SJCRH30 (cell line): ENCODE measurements at regions not wholly inside any gene's neighbourhood (a gene's known extent, or its start where the extent isn't known, plus 50 kb on each side); places are given as distances from the start of the nearest gene placed in this dataset.
"Not testable (repeated sequence)": the region's sequence is repeated elsewhere in the genome, so short reads cannot be mapped to it uniquely, and the experiment has no call there.

Experiments
- DNase-seq, 2 experiments: peaks; one replicate each; pipeline ENCODE4 v3.0.0-alpha.2; 2015 to 2020
- H3K27ac ChIP-seq: fragments of 250-450 bp; sonication (Bioruptor Pico); 2 replicates; pipeline ENCODE4 v1.5.1; 2020; ENCODE audit warnings: mild to moderate bottlenecking, moderate library complexity
- H3K27me3 ChIP-seq: fragments of 250-450 bp; sonication (Bioruptor Pico); 2 replicates; pipeline ENCODE4 v1.5.1; 2020; ENCODE audit warnings: mild to moderate bottlenecking, moderate library complexity
- H3K36me3 ChIP-seq: fragments of 250-450 bp; sonication (Bioruptor Pico); 2 replicates; pipeline ENCODE4 v1.5.1; 2020; ENCODE audit warnings: mild to moderate bottlenecking, moderate library complexity
- H3K4me1 ChIP-seq: fragments of 250-450 bp; sonication (Bioruptor Pico); 2 replicates; pipeline ENCODE4 v1.5.1; 2020; ENCODE audit warnings: mild to moderate bottlenecking, moderate library complexity
- H3K4me3 ChIP-seq: fragments of 250-450 bp; sonication (Bioruptor Pico); 2 replicates; pipeline ENCODE4 v1.5.1; 2020; ENCODE audit warnings: mild to moderate bottlenecking, moderate library complexity
- H3K9me3 ChIP-seq: fragments of 250-450 bp; sonication (Bioruptor Pico); replicated peaks from 2 replicates; pipeline ENCODE4 v1.5.1; 2020; ENCODE audit warnings: mild to moderate bottlenecking, moderate library complexity

- H3K4me3 ChIP-seq, result no peak overlapping the region
- no peaks in the 10 kb centered on the region for H3K27me3 ChIP-seq
- DNase-seq, result no peak
- no peak overlapping the region for H3K27ac ChIP-seq
- H3K4me1 ChIP-seq, result peaks cover 6% of the 10 kb centered on the region
- H3K36me3 ChIP-seq, result no peaks in the 10 kb centered on the region
- H3K9me3 ChIP-seq, result no peaks in the 10 kb centered on the region; the same call in 1 of the 2 replicates
Observed at GRCh38 chr13:40024204-40024966, 368.9 kb downstream of the COG6 start.

- H3K9me3 ChIP-seq, result no peaks in the 10 kb centered on the region; the same call in 1 of the 2 replicates
- no peaks in the 10 kb centered on the region for H3K36me3 ChIP-seq
Observed at GRCh38 chr13:40024967-40025714, 369.7 kb downstream of the COG6 start.

GRCh38 chr13:40026174-40026585, 370.7 kb downstream of the COG6 start:
- DNase-seq, result no peak
- H3K27ac ChIP-seq, result no peak overlapping the region
- no peaks in the 10 kb centered on the region; the same call in 1 of the 2 replicates for H3K9me3 ChIP-seq
- no peak overlapping the region for H3K4me3 ChIP-seq
- peaks cover 10% of the 10 kb centered on the region for H3K4me1 ChIP-seq
- H3K36me3 ChIP-seq, result no peaks in the 10 kb centered on the region
- no peaks in the 10 kb centered on the region for H3K27me3 ChIP-seq

More at GRCh38 chr13:40024967-40025714, 369.7 kb downstream of the COG6 start:
- DNase-seq, result no peak
- no peaks in the 10 kb centered on the region for H3K27me3 ChIP-seq
- H3K4me1 ChIP-seq, result peaks cover 6% of the 10 kb centered on the region
- H3K27ac ChIP-seq, result no peak overlapping the region
- H3K4me3 ChIP-seq, result no peak overlapping the region

- no peaks in the 10 kb centered on the region for H3K27me3 ChIP-seq
- H3K27ac ChIP-seq, result no peak overlapping the region
- H3K36me3 ChIP-seq, result no peaks in the 10 kb centered on the region
- H3K4me1 ChIP-seq, result peaks cover 10% of the 10 kb centered on the region
- no peak overlapping the region for H3K4me3 ChIP-seq
- H3K9me3 ChIP-seq, result no peaks in the 10 kb centered on the region; the same call in 1 of the 2 replicates
- DNase-seq, result no peak
Observed at GRCh38 chr13:40026741-40027140, 371.3 kb downstream of the COG6 start.

- H3K4me3 ChIP-seq, result no peak overlapping the region
- no peaks in the 10 kb centered on the region for H3K27me3 ChIP-seq
- H3K36me3 ChIP-seq, result no peaks in the 10 kb centered on the region
- DNase-seq, result no peak
- no peak overlapping the region for H3K27ac ChIP-seq
- H3K4me1 ChIP-seq, result peaks cover 4% of the 10 kb centered on the region; the same call in 1 of the 2 replicates
- no peaks in the 10 kb centered on the region; the same call in 1 of the 2 replicates for H3K9me3 ChIP-seq
Observed at GRCh38 chr13:40028446-40028845, 373.0 kb downstream of the COG6 start.

- H3K4me1 ChIP-seq, result peaks cover 14% of the 10 kb centered on the region; the same call in 1 of the 2 replicates
- H3K27me3 ChIP-seq, result no peaks in the 10 kb centered on the region
- no peak overlapping the region for H3K4me3 ChIP-seq
- H3K9me3 ChIP-seq, result no peaks in the 10 kb centered on the region; the same call in 1 of the 2 replicates
- no peaks in the 10 kb centered on the region for H3K36me3 ChIP-seq
- no peak for DNase-seq
- no peak overlapping the region for H3K27ac ChIP-seq
Observed at GRCh38 chr13:40031031-40031430, 375.6 kb downstream of the COG6 start.

GRCh38 chr13:40039061-40039460, 383.6 kb downstream of the COG6 start:
- H3K4me3 ChIP-seq, result no peak overlapping the region
- H3K9me3 ChIP-seq, result no peaks in the 10 kb centered on the region
- no peaks in the 10 kb centered on the region for H3K36me3 ChIP-seq
- H3K27me3 ChIP-seq, result no peaks in the 10 kb centered on the region
- no peak for DNase-seq
- no peak overlapping the region for H3K27ac ChIP-seq
- H3K4me1 ChIP-seq, result peaks cover 10% of the 10 kb centered on the region; the same call in 1 of the 2 replicates

- Histone ChIP-seq H3K27ac (no peak overlapping the region), H3K9me3 (no peaks in the 10 kb centered on the region), H3K4me1 (no peaks in the 10 kb centered on the region), H3K4me3 (no peak overlapping the region), H3K36me3 (no peaks in the 10 kb centered on the region), H3K27me3 (no peaks in the 10 kb centered on the region)
- DNase-seq, result no peak
Observed at GRCh38 chr13:40042991-40043390, 387.5 kb downstream of the COG6 start.

GRCh38 chr13:40043764-40044163, 388.3 kb downstream of the COG6 start:
- Histone ChIP-seq H3K36me3 (no peaks in the 10 kb centered on the region), H3K27me3 (no peaks in the 10 kb centered on the region), H3K4me3 (no peak overlapping the region), H3K27ac (no peak overlapping the region), H3K4me1 (no peaks in the 10 kb centered on the region), H3K9me3 (no peaks in the 10 kb centered on the region)
- DNase-seq, result no peak

- Histone ChIP-seq H3K36me3 (no peaks in the 10 kb centered on the region), H3K9me3 (no peaks in the 10 kb centered on the region), H3K4me3 (no peak overlapping the region), H3K27me3 (no peaks in the 10 kb centered on the region), H3K4me1 (no peaks in the 10 kb centered on the region), H3K27ac (no peak overlapping the region)
- DNase-seq, result no peak
Observed at GRCh38 chr13:40047322-40047771, 391.9 kb downstream of the COG6 start.

- no peak for DNase-seq
- Histone ChIP-seq H3K27me3 (no peaks in the 10 kb centered on the region), H3K27ac (no peak overlapping the region)
Observed at GRCh38 chr13:40048551-40048950, 393.1 kb downstream of the COG6 start.

GRCh38 chr13:40052954-40053353, 397.5 kb downstream of the COG6 start:
- Histone ChIP-seq H3K27me3 (no peaks in the 10 kb centered on the region), H3K27ac (no peak overlapping the region), H3K4me3 (no peak overlapping the region), H3K4me1 (no peaks in the 10 kb centered on the region), H3K9me3 (no peaks in the 10 kb centered on the region), H3K36me3 (no peaks in the 10 kb centered on the region)
- DNase-seq, result no peak

More at GRCh38 chr13:40048551-40048950, 393.1 kb downstream of the COG6 start:
- H3K4me3 ChIP-seq, result no peak overlapping the region
- no peaks in the 10 kb centered on the region for H3K4me1 ChIP-seq
- H3K9me3 ChIP-seq, result no peaks in the 10 kb centered on the region
- H3K36me3 ChIP-seq, result no peaks in the 10 kb centered on the region

- no peak for DNase-seq
- no peaks in the 10 kb centered on the region for H3K9me3 ChIP-seq
- H3K4me1 ChIP-seq, result no peaks in the 10 kb centered on the region
- H3K27ac ChIP-seq, result no peak overlapping the region
- H3K27me3 ChIP-seq, result no peaks in the 10 kb centered on the region
- no peaks in the 10 kb centered on the region for H3K36me3 ChIP-seq
- H3K4me3 ChIP-seq, result no peak overlapping the region
Observed at GRCh38 chr13:40053401-40053800, 397.9 kb downstream of the COG6 start.

GRCh38 chr13:40054422-40054821, 399.0 kb downstream of the COG6 start:
- H3K9me3 ChIP-seq, DNase-seq, H3K4me3 ChIP-seq, H3K36me3 ChIP-seq, H3K27me3 ChIP-seq, H3K27ac ChIP-seq, H3K4me1 ChIP-seq: not testable (repeated sequence)

GRCh38 chr13:40056898-40057619, 401.6 kb downstream of the COG6 start:
- H3K27me3 ChIP-seq, result no peaks in the 10 kb centered on the region
- no peaks in the 10 kb centered on the region for H3K4me1 ChIP-seq
- no peaks in the 10 kb centered on the region for H3K9me3 ChIP-seq
- H3K27ac ChIP-seq, result no peak overlapping the region
- no peak overlapping the region for H3K4me3 ChIP-seq
- no peak for DNase-seq
- H3K36me3 ChIP-seq, result no peaks in the 10 kb centered on the region
